H1 (cell line): ENCODE measurements at regions not wholly inside any gene's neighbourhood (a gene's known extent, or its start where the extent isn't known, plus 50 kb on each side); places are given as distances from the start of the nearest gene placed in this dataset.

Experiments used
- CTCF ChIA-PET: fragments of 300-600 bp; sonication (Branson Sonifier 250); formaldehyde crosslinking; loops from one replicate; lab custom pipeline; 2021; ENCODE audit not compliant: partially characterized antibody; lab: Charles Lee
- POLR2A ChIA-PET: fragments of 300-600 bp; sonication (Branson Sonifier 250); formaldehyde crosslinking; loops from one replicate; lab custom pipeline; 2021; ENCODE audit warnings: inconsistent platforms; ENCODE audit not compliant: partially characterized antibody; lab: Charles Lee
- DNase-seq, 2 experiments: peaks; one replicate each; pipeline versions ENCODE4 v3.0.0 to v3.0.0-alpha.2; 2010 to 2022; ENCODE audit warnings: low spot score in 2 of 2, low read depth in 1 of 2, mixed read lengths in 1 of 2
- FAIRE-seq: peaks from 2 replicates; lab custom pipeline; 2011; peaks lifted over from hg19 to GRCh38; lab: Jason Lieb, UNC
- H2AFZ ChIP-seq: 2 replicates; pipeline ENCODE4 v1.8.1; 2012; ENCODE audit warnings: low read length, inconsistent platforms
- H2AK5ac ChIP-seq: 2 replicates; pipeline ENCODE4 v1.6.1; 2013; ENCODE audit warnings: low read depth, low read length
- H2BK120ac ChIP-seq: replicated peaks from 2 replicates; pipeline ENCODE3; 2013; ENCODE audit warnings: low read depth, low read length, inconsistent platforms
- H2BK12ac ChIP-seq: 2 replicates; pipeline ENCODE4 v1.6.1; 2013; ENCODE audit warnings: low read depth, low read length
- H2BK15ac ChIP-seq: 2 replicates; pipeline ENCODE4 v1.6.1; 2013; ENCODE audit warnings: low read length
- H2BK20ac ChIP-seq: 2 replicates; pipeline ENCODE4 v1.6.1; 2013; ENCODE audit warnings: low read length
- H2BK5ac ChIP-seq: 2 replicates; pipeline ENCODE4 v1.6.1; 2013; ENCODE audit warnings: low read depth, low read length
- H3K14ac ChIP-seq: 2 replicates; pipeline ENCODE4 v1.6.1; 2013; ENCODE audit warnings: inconsistent platforms; ENCODE audit not compliant: insufficient read length
- H3K18ac ChIP-seq: 2 replicates; pipeline ENCODE4 v1.6.1; 2013; ENCODE audit warnings: low read length; ENCODE audit errors: extremely low read depth
- H3K23ac ChIP-seq: 2 replicates; pipeline ENCODE4 v1.6.1; 2013; ENCODE audit warnings: inconsistent platforms; ENCODE audit not compliant: insufficient read length
- H3K23me2 ChIP-seq: 2 replicates; pipeline ENCODE4 v1.6.1; 2013; ENCODE audit warnings: low read depth, low read length
- H3K27ac ChIP-seq: 2 replicates; pipeline ENCODE4 v1.6.1; 2011; ENCODE audit warnings: low read depth, low read length, inconsistent platforms
- H3K27me3 ChIP-seq, 4 experiments: replicated peaks in 1 of 4; 1 replicate in 1 of 4; 2 replicates in 3 of 4; pipeline versions ENCODE4 v1.6.1 to v1.8.1; 2011 to 2013; ENCODE audit warnings: low read length in 3 of 4, mild to moderate bottlenecking in 3 of 4, inconsistent platforms in 2 of 4, mixed read lengths in 2 of 4, moderate library complexity in 1 of 4; ENCODE audit not compliant: control insufficient read depth in 3 of 4, insufficient read depth in 3 of 4; ENCODE audit errors: extremely low read depth in 1 of 4
- H3K36me3 ChIP-seq, 4 experiments: 2 replicates each; pipeline versions ENCODE4 v1.6.1 to v1.8.1; 2011 to 2013; ENCODE audit warnings: mild to moderate bottlenecking in 4 of 4, low read length in 3 of 4, moderate library complexity in 2 of 4, control low read depth in 1 of 4, inconsistent platforms in 1 of 4; ENCODE audit not compliant: insufficient read depth in 4 of 4, control insufficient read depth in 2 of 4
- H3K4ac ChIP-seq: replicated peaks from 2 replicates; pipeline ENCODE3; 2013; ENCODE audit warnings: low read length, low read depth, mixed read lengths, inconsistent platforms; ENCODE audit not compliant: insufficient read length
- H3K4me1 ChIP-seq, 4 experiments: replicated peaks in 1 of 4; 1 replicate in 1 of 4; 2 replicates in 3 of 4; pipeline versions ENCODE4 v1.6.1 to v1.8.1; 2011 to 2013; ENCODE audit warnings: low read length in 3 of 4, inconsistent platforms in 2 of 4, mixed read lengths in 1 of 4; ENCODE audit not compliant: insufficient read depth in 4 of 4, control insufficient read depth in 3 of 4
- H3K4me2 ChIP-seq, 2 experiments: 2 replicates each; pipeline versions ENCODE4 v1.6.1 to v1.8.1; 2011 to 2013; ENCODE audit warnings: low read depth in 2 of 2, low read length in 2 of 2, control low read depth in 1 of 2, inconsistent platforms in 1 of 2, mild to moderate bottlenecking in 1 of 2; ENCODE audit not compliant: insufficient read depth in 1 of 2
- H3K4me3 ChIP-seq, 4 experiments: fragments of 200-600, 300-600 bp in 1 of 4; sonication (generic), shearing (Covaris generic), sonication (Bioruptor Twin) in 1 of 4; 2 replicates each; pipeline versions ENCODE4 v1.5.1 to v1.8.1; 2011 to 2016; ENCODE audit warnings: low read length in 4 of 4, low read depth in 3 of 4, control low read depth in 2 of 4, inconsistent platforms in 2 of 4, mild to moderate bottlenecking in 2 of 4, mixed read lengths in 1 of 4, moderate library complexity in 1 of 4; ENCODE audit not compliant: insufficient read depth in 2 of 4; ENCODE audit errors: extremely low read depth in 1 of 4
- H3K56ac ChIP-seq: replicated peaks from 2 replicates; pipeline ENCODE3; 2013; ENCODE audit warnings: low read depth, mild to moderate bottlenecking, mixed read lengths, low read length, inconsistent platforms; ENCODE audit not compliant: insufficient read length
- H3K79me1 ChIP-seq: 2 replicates; pipeline ENCODE4 v1.6.1; 2013; ENCODE audit warnings: low read depth, low read length, control low read depth
- H3K79me2 ChIP-seq, 2 experiments: 2 replicates each; pipeline versions ENCODE4 v1.6.1 to v1.8.1; 2012 to 2013; ENCODE audit warnings: low read length in 2 of 2, mild to moderate bottlenecking in 2 of 2, inconsistent platforms in 1 of 2; ENCODE audit not compliant: insufficient read depth in 2 of 2, control insufficient read depth in 1 of 2
- H3K9ac ChIP-seq, 4 experiments: replicated peaks in 1 of 4; 1 replicate in 1 of 4; 2 replicates in 3 of 4; pipeline versions ENCODE4 v1.6.1 to v1.8.1; 2011 to 2013; ENCODE audit warnings: low read depth in 3 of 4, low read length in 3 of 4, control low read depth in 2 of 4, mild to moderate bottlenecking in 2 of 4, moderate library complexity in 2 of 4, inconsistent platforms in 1 of 4; ENCODE audit errors: extremely low read depth in 1 of 4
- H3K9me3 ChIP-seq, 2 experiments: 2 replicates each; pipeline versions ENCODE4 v1.6.1 to v1.8.1; 2012 to 2013; ENCODE audit warnings: mild to moderate bottlenecking in 2 of 2, moderate library complexity in 2 of 2, control low read depth in 1 of 2, inconsistent platforms in 1 of 2, low read depth in 1 of 2, low read length in 1 of 2, mixed read lengths in 1 of 2; ENCODE audit not compliant: insufficient read depth in 2 of 2
- H4K20me1 ChIP-seq, 2 experiments: replicated peaks in 1 of 2; 2 replicates each; pipeline versions ENCODE3 to v1.8.1; 2011 to 2013; ENCODE audit warnings: inconsistent platforms in 2 of 2, low read length in 2 of 2, mild to moderate bottlenecking in 1 of 2; ENCODE audit not compliant: insufficient read depth in 2 of 2, control insufficient read depth in 1 of 2
- H4K5ac ChIP-seq: 2 replicates; pipeline ENCODE4 v1.6.1; 2013; ENCODE audit warnings: low read length, low read depth, mixed read lengths, inconsistent platforms; ENCODE audit not compliant: insufficient read length
- H4K8ac ChIP-seq: 2 replicates; pipeline ENCODE4 v1.8.0; 2013; ENCODE audit warnings: mild to moderate bottlenecking, moderate library complexity, low read length, inconsistent platforms; ENCODE audit not compliant: insufficient read depth; ENCODE audit errors: extremely low read depth
- H4K91ac ChIP-seq: replicated peaks from 2 replicates; pipeline ENCODE3; 2013; ENCODE audit warnings: low read length, mixed read lengths, inconsistent platforms; ENCODE audit not compliant: insufficient read length
- ATF2 ChIP-seq: IDR thresholded peaks from 2 replicates; pipeline ENCODE4 v1.6.1; 2012; ENCODE audit warnings: low read length, inconsistent platforms
- CHD1 ChIP-seq: IDR thresholded peaks from 2 replicates; pipeline ENCODE4 v1.6.1; 2012; ENCODE audit warnings: low read depth, low read length, improper control_type of control experiment
- CREB1 ChIP-seq: IDR thresholded peaks from 2 replicates; pipeline ENCODE4 v1.6.1; 2012; ENCODE audit warnings: inconsistent platforms
- KDM4A ChIP-seq: IDR thresholded peaks from one replicate; pipeline ENCODE4 v1.7.1; 2012; ENCODE audit warnings: low read depth, mild to moderate bottlenecking, moderate library complexity, low read length, inconsistent platforms; ENCODE audit not compliant: severe bottlenecking
- POLR2A ChIP-seq, 2 experiments: IDR thresholded peaks; 1 replicate in 1 of 2; 2 replicates in 1 of 2; pipeline ENCODE4 v1.6.1; 2011; ENCODE audit warnings: low read depth in 2 of 2, low read length in 2 of 2, mild to moderate bottlenecking in 2 of 2; ENCODE audit errors: control extremely low read depth in 1 of 2
- RAD21 ChIP-seq, 2 experiments: IDR thresholded peaks in 1 of 2; conservative IDR thresholded peaks in 1 of 2; 2 replicates each; pipeline ENCODE4 v1.6.1; 2011; ENCODE audit warnings: low read depth in 2 of 2, low read length in 2 of 2, improper control_type of control experiment in 1 of 2, inconsistent platforms in 1 of 2, mild to moderate bottlenecking in 1 of 2, moderate library complexity in 1 of 2
- SAP30 ChIP-seq: fragments of 300-600 bp; sonication (generic); IDR thresholded peaks from 2 replicates; pipeline ENCODE4 v1.7.1; 2012; ENCODE audit warnings: low read length, moderate library complexity, mild to moderate bottlenecking, inconsistent platforms; ENCODE audit not compliant: insufficient read depth, insufficient replicate concordance
- SIX5 ChIP-seq: IDR thresholded peaks from 2 replicates; pipeline ENCODE4 v1.6.1; 2011; ENCODE audit warnings: mild to moderate bottlenecking, low read depth, low read length
- SP1 ChIP-seq: IDR thresholded peaks from 2 replicates; pipeline ENCODE4 v1.6.1; 2011; ENCODE audit warnings: low read depth, low read length
- TBP ChIP-seq: IDR thresholded peaks from 2 replicates; pipeline ENCODE4 v1.6.1; 2011; ENCODE audit warnings: low read depth, low read length, improper control_type of control experiment
- TEAD4 ChIP-seq: IDR thresholded peaks from 2 replicates; pipeline ENCODE4 v1.6.1; 2012; ENCODE audit warnings: low read depth, low read length, inconsistent platforms, mixed read lengths
- WGBS, 2 experiments: shearing (Covaris generic) in 1 of 2; methylation state at CpG; one replicate each; pipeline versions ENCODE4 v1.1.6 to v1.1.7; 2013 to 2015; ENCODE audit warnings: low lambda C conversion rate in 2 of 2, mixed read lengths in 2 of 2, inconsistent platforms in 1 of 2, low coverage in 1 of 2, missing lambda C conversion rate in 1 of 2; ENCODE audit not compliant: insufficient replicate concordance in 2 of 2, insufficient coverage in 1 of 2, insufficient read length in 1 of 2; ENCODE audit errors: extremely low coverage in 1 of 2, missing lambda C conversion rate in 1 of 2; 5-methylcytosine and 5-hydroxymethylcytosine counted together

- no peaks in the 10 kb centered on the region for H3K79me1 ChIP-seq
- CTCF ChIA-PET: no interaction called here
- H3K23me2 ChIP-seq: no peaks in the 10 kb centered on the region
- H2BK120ac ChIP-seq: no peak overlapping the region
- no peak overlapping the region for H2BK20ac ChIP-seq
- H3K79me2 ChIP-seq: no peaks in the 10 kb centered on the region
- no peak overlapping the region for H3K56ac ChIP-seq
- no peaks in the 10 kb centered on the region for H3K36me3 ChIP-seq
- H3K4me3 ChIP-seq: no peak overlapping the region
- FAIRE-seq (no peak), DNase-seq (no peak)
- no peak overlapping the region for H4K8ac ChIP-seq
- H3K23ac ChIP-seq: no peak overlapping the region
- no peak overlapping the region for H3K14ac ChIP-seq
- H3K9me3 ChIP-seq: no peaks in the 10 kb centered on the region
- no peak overlapping the region for H3K18ac ChIP-seq
- no peaks in the 10 kb centered on the region for H4K20me1 ChIP-seq
- POLR2A ChIA-PET: no interaction called here
- no peak overlapping the region for H2AFZ ChIP-seq
- H3K4me2 ChIP-seq: no peak overlapping the region
- no peak overlapping the region for H2BK5ac ChIP-seq
- H3K27ac ChIP-seq: no peak overlapping the region
- no peak overlapping the region for H2BK15ac ChIP-seq
- H4K5ac ChIP-seq: no peak overlapping the region
- H3K4ac ChIP-seq: no peak overlapping the region
- H2BK12ac ChIP-seq: no peak overlapping the region
- no peak overlapping the region for H3K9ac ChIP-seq
- 98% methylated on average over 2 of the region's 2 CpGs; no CpG with 5 or more reads in 1 of the 2 experiments for WGBS, 2 experiments
- H3K4me1 ChIP-seq: no peaks in the 10 kb centered on the region
- no peak overlapping the region for H2AK5ac ChIP-seq
- H4K91ac ChIP-seq: no peak overlapping the region
- TF ChIP-seq CHD1: no peak
- TF ChIP-seq POLR2A (IDR thresholded peaks at IDR 0.05; ENCODE audit: control extremely low read depth in 1 of 2, low read depth in 2 of 2, low read length in 2 of 2): no peak
- TF ChIP-seq ATF2: no peak
- no peak for TF ChIP-seq KDM4A
- no peak for TF ChIP-seq SP1
- no peak for TF ChIP-seq SIX5
- no peak for TF ChIP-seq SAP30
- TF ChIP-seq TEAD4: no peak
- TF ChIP-seq TBP: no peak
- TF ChIP-seq RAD21 (IDR thresholded peaks at IDR 0.05 in 1 of 2, conservative IDR thresholded peaks at IDR 0.05 in 1 of 2; ENCODE audit: low read depth in 2 of 2, low read length in 2 of 2): no peak
- no peak for TF ChIP-seq CREB1
- H3K27me3 ChIP-seq: no peaks in the 10 kb centered on the region
Measured at GRCh38 chr7:117970801-117971200, 97.6 kb upstream of the CTTNBP2 start.
